HS-27A (cell line): ENCODE measurements at regions not wholly inside any gene's neighbourhood (a gene's known extent, or its start where the extent isn't known, plus 50 kb on each side); places are given as distances from the start of the nearest gene placed in this dataset.
"Not testable (repeated sequence)": the region's sequence is repeated elsewhere in the genome, so short reads cannot be mapped to it uniquely, and the experiment has no call there.

Experiments
- DNase-seq: peaks from one replicate; pipeline ENCODE4 v3.0.0-alpha.2; 2012; ENCODE audit warnings: low read depth, missing footprints

DNA sequence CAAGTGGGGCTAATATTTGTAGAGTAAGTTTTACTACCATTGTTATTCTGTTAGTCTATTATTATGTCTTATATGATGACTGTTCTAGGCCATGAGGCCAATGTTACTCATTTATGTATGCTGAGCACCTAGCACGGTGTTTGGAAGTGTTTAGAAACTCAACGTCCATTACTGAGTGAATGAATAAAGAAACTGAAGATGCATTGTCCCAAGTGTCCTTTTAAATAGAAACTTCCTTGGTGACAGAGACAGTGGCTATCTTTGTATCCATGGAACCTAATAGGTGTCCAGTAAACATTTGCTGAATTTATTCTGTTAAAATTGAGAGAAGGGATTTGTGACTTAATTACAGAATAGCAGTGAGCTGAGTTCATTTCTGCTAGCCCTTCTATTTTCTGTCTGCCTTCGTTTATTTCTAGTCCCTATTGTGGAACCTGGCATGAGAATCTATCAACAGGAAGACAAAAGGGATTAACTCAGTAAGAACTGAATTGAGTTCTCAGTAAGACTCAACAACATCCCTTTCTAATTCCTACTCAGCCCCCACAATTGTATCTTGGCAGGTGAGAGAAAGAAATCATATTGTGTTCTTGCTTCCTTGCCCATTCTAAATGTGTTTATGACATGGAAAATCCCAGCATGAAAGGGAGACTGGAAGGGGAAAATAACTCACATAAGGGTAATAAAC lies 246.6 kb upstream of the LRRC3B start:
- no peak for DNase-seq

GRCh38 chr3:26381411-26381810 lies 241.2 kb upstream of the LRRC3B start:
- no peak for DNase-seq

GRCh38 chr3:26406636-26407035 lies 215.9 kb upstream of the LRRC3B start:
- no peak for DNase-seq

DNA sequence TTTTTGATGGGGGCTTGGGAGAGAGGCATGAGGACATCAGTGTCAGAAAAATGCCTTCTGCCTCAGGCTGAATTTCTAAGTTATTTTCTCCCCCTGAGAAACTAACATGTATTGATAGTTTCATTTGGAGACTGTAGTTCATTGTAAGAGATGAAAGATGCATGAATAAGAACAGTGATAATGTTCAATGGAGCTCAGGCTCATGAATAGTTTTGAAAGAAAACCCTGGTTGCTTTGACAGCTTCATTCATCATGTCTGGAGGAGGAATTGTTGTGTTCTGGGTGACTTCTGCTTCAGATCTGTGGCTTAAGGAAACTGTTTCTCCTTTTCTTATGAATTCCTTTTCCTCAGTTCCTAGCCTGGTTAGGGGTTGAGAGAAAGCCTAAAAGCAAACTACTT lies 204.0 kb upstream of the LRRC3B start:
- no peak for DNase-seq

DNA sequence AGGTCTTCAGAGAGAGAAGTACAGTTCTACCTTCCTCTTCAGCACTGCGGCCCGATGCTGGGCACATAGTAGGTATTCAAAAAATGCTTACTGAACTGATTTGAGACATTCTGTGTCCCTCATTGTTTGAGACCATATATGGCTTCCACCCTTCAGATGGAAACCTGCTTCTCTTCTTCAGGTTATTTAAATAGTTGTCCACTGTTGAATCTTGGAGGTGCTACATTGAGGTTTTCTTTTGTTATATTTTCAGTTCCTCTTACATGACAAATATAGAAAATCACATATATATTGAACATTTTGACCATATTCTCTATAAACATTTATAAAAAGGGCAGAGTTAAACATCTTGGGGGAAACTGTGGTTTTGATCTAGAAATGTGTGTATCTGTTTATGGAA lies 200.2 kb upstream of the LRRC3B start:
- DNase-seq, result no peak

DNA sequence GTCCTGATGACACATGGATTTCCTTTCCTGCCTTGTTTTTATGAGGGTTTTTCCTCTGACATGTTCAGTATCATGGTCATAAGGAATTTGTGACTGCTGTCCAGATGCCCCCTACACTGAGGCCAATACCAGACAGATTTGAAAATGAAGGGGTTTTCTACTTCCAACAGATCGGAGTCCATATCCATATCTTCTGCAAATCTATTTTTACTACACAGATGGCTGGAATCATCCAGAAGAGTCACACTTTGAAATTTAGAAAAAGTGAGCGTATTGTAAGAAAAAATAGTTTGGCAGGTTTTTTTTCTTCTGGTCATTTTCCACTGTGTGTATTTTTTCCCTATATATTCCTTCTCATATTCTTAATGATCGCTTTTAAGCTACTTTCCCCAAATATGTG lies 197.5 kb upstream of the LRRC3B start:
- no peak for DNase-seq

GRCh38 chr3:26428992-26429391 lies 193.6 kb upstream of the LRRC3B start:
- DNase-seq, result no peak

DNA sequence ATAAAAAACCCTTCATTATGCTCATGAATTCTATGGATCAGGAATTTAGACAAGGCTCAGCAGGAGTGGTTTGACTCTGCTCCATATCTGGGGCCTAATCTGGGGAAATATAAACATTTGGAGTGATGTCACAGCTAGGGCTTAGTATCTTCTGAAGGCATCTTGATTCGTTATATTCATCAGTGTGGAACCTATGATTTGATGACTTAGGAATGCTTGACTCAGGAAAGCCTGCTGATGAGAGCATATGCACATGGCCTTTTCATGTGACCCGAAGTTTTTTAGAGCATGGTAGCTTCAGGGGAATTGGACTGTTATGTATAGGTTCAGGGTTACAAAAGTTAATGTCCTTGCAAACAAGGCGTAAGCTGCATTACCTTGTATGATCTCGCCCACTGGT lies 184.9 kb upstream of the LRRC3B start:
- DNase-seq, result peak; percentile 1

DNA sequence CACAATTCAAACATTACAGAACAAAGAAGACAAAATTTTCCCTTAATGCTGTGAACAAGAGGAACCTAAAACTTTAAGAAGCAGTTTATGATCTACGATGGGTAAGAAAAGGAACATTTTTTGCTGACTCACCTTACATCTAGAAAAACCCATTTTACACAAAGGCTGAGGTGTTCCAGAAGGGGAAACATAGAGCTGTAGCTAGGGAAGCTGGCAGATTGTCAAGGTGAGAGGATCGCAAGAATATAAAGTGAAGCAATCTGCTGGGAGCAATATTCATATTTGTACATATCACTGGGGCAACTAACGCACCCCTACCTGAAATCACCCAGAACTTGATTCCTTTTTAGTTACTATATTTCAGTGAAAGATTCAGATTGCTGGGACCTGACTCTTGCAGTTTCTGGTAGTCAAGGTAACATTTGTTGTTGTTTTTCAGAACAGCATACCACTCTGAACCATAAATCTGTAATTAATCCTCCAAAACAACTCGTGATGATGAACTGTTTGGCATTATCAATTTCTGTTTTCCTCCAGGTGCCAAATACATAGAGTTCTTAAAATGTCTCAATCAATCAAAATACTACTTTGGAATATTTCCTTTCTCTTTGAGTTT lies 184.1 kb upstream of the LRRC3B start:
- DNase-seq, result no peak

DNA sequence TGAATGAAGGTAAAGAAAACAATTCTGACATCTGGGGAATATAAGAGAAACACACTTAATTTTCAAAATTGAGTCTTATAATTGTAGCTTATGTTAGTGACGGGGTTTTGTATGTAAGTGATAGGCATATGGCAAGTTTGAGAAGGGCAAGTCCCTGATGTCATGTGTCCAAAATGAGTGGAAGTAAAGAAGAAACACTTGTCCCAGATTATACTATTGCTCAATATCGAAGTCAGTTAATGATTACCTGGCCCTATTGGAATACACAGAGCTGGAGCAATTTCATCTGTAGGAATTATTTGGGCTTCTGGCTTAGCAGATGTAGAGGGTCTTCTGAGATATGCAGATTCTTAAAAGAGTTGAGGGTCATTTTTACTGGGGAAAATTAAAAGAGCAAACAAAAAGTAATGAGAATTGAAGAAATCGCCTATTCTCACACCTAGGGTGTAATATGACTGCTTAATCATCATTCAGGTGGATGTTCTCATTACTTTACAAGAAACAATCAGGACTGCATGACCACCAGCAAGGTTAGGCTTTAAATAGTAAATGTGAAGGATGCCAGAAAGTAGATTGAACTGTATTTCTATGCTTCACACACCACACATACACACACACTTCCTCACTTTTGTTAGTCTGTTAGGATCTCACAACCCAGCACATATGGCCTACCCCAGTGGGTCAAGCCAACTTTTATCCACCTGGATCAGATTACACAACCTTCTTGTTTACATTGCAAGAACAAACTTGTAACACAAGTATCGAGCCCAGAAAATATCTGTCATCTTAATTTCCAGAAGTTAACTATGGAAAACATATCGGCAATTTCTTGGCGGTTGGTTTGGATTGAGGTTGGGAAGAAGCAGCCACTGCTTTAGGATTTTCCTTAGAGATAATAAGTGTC lies 183.3 kb upstream of the LRRC3B start:
- no peak for DNase-seq

DNA sequence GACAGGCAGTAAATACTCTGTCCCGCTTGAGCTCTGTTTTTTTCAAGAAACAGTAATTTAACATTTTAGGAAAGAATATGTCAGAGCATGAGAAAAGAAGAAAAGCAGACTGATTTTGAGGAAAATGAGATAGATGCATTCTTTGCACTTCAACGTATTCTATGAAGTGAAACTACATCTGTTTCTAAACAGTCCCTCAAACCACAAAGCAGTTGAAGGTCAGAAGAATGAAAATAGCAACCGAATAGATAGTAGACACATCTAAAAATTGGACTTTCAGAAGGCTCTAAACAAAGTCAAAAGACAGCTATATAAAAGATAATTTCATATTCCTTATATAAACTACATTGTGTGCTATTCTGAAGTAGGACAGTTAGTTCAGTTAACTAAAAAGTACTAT lies 172.6 kb upstream of the LRRC3B start:
- no peak for DNase-seq

- no peak for DNase-seq
These were observed 170.2 kb upstream of the LRRC3B start for GRCh38 chr3:26452363-26452762.

GRCh38 chr3:26460985-26461384 lies 161.6 kb upstream of the LRRC3B start:
- DNase-seq, result no peak

DNA sequence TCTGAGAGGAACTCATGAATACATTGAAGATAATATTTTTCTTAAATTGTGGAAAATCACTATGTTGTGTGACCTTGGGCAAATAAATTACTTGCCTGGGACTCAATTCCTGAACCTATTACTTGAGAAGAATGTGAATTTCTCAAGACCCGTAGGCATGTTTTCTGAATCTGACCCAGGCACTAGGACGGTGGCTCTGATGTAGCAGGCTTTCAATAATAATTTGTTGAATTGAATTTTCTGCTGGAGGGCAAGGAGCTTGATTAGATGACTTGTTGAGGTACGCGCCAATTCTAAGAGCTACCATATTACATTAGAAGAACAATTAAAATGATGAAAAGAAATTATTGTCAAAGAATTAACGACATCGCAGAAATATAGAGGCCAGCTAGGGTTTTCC lies 150.2 kb upstream of the LRRC3B start:
- DNase-seq, result no peak

DNA sequence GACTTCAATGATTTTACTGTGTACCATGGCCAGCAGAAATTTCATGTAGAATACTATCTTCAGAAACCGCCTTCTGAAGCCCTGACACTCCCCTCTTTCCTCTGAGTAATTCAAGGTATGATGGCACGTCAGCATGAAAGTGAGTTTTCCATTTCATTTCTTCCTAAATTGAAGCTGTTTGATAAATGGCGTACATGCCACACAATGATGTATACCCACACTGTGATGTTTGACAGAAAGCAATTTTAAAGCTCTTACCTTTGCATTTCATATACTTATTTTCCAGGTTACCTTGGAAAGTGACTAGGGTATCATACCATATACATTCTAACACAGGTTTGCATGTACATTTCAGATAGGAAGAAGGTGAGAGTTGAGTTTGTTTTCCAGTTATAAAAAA lies 147.9 kb upstream of the LRRC3B start:
- DNase-seq, result no peak

DNA sequence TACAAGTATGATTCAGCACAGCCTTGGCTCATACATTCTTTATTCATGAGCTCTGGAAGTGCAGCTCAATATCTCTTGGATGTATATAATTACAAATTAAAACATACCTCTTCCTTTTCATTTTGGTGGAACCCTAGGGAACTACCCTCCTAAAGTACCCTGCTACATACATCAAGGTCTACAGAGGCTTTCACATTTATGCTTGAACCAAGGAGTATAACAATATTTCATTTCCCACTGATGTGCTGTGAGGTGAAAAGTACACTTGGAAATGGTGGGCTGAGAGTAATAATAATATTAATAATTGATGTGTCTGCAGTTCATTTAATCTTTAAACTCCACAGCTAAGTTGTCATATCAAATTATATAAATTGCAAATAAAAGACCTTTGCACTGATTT lies 142.2 kb upstream of the LRRC3B start:
- no peak for DNase-seq

DNA sequence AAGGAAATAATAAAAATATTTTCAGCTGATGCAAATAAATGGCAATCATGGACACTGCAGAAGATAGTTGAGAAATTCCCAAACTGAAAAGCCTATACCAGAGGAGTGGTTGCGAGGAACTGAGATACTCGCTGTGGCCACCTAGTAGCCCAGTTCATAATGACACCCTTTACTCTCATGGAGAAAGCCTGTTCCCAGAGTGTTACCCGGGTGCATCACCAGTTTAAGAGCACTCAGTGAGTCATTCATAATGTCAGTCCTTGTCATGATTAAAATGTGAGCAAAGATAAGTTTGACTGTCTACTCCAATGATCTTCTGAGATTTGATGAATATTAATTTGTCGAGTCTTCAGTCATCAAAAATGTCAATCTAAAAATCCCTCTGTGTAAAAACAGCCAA lies 138.4 kb upstream of the LRRC3B start:
- DNase-seq, result no peak

DNA sequence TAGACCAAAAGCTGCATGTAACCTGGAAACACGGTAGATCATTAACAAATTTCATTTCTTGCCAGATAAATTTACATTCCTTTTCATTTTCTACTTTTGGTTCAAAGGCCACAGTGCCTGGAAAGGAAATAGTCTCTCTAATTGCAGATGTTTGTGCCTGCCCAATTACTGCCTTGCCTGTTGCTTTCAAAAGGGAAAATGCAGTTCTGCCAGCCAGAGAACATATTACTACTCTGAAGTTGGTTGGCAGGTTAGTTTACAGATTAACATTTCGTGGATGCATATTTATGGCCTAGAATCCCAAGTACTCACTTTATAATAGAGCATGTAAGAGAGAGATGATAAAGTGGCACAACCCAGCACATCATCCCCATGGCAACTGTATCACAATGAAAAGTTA lies 124.3 kb upstream of the LRRC3B start:
- DNase-seq, result no peak

- no peak for DNase-seq
These were observed 117.2 kb upstream of the LRRC3B start for GRCh38 chr3:26505399-26505798.

GRCh38 chr3:26514445-26515029 lies 108.0 kb upstream of the LRRC3B start:
- not testable (repeated sequence) for DNase-seq

DNA sequence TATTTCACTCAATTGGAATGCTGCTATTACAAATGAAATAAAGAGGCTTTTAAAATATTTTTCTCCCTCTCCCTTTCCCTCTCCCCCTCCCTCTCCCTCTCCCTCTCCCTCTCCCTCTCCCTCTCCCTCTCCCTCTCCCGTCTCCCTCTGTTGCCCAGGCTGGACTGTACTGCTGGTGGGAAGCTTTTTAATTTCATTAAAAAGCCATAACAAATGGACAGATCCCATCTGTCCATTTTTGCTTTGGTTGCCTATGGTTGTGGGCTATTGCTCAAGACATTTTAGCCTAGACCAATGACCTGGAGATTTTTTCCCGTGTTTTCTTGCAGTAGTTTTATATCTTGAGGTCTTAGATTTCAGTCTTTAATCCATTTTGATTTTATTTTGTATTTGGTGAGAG lies 107.2 kb upstream of the LRRC3B start:
- no peak for DNase-seq

GRCh38 chr3:26521261-26521660 lies 101.3 kb upstream of the LRRC3B start:
- DNase-seq, result no peak

- DNase-seq, result no peak
These were observed 99.7 kb upstream of the LRRC3B start for GRCh38 chr3:26522919-26523318.
